Activated CD4-positive, alpha-beta T cell treated with anti-CD3 and anti-CD28 coated beads, Interleukin-2, amount 50 U/mL, for 4 hours (primary cell): ENCODE measurements at regions not wholly inside any gene's neighbourhood (a gene's known extent, or its start where the extent isn't known, plus 50 kb on each side); places are given as distances from the start of the nearest gene placed in this dataset.

ENCODE experiments used
- DNase-seq, 2 experiments: peaks; one replicate each; pipeline ENCODE4 v3.0.0-alpha.2; 2020

DNA sequence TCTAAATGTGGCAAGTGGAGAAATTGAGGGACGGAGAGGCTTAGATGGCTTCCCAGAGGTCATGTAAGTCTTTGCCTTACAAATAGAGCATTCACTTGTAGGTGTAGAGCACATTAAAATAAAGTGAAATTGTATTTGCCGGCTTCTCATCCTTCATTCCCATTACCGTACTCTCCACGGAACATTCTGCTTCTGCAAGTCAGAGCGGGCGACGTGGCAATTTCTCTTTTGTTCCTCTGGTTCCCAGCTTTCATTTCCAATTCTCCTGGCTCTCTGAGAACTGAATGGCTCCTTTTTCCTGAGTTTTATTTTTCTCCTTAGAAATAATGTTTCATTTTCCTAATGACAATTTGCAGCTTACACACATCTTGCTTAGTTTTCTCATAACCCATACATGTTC is 51.3 kb upstream of the PFKP start:
- no peak for DNase-seq

- no peak for DNase-seq
Observed at GRCh38 chr10:3014968-3015367, 52.4 kb upstream of the PFKP start.

DNA sequence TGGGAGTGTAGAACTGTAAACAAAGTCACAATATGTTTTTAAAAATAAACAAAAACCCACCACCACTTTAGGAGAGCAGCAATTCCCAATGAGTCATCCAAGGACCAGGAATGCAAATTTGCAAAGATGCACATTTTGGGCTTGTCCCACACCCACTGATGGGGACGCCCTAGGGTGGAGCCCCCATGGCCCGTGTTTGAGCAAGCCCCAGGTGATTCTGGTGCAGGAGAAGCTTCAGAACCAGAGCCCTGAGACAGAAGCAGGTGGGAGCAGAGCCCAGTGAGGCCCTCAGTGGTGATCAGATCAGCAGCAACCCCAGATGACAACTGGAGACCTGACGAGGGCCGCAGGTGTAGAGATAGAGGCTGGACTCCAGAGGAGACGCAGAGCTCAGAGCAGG is 55.1 kb upstream of the PFKP start:
- no peak for DNase-seq

GRCh38 chr10:3010816-3011460 is 56.4 kb upstream of the PFKP start:
- no peak for DNase-seq

DNA sequence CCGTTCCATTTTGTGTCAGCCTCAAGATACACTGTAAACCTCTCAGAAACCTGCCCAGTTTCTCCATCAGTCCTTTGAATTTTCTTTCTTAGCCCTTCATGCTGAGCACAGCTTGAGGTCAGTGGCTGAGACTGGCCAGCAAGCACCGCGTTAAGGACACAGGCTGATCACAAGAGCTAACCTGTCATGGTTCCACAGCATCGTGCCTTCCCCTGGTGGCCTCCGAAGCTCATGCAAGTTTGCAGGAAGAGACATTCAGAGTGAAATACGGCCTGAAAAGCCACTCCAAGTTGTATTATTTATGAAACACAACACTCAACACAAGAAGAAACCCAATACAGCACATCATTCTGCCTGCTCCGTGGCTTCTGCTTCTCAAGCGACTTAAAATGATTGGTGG is 57.0 kb upstream of the PFKP start:
- DNase-seq, result no peak

- no peak for DNase-seq
Observed at GRCh38 chr10:3009341-3009740, 58.0 kb upstream of the PFKP start.

DNA sequence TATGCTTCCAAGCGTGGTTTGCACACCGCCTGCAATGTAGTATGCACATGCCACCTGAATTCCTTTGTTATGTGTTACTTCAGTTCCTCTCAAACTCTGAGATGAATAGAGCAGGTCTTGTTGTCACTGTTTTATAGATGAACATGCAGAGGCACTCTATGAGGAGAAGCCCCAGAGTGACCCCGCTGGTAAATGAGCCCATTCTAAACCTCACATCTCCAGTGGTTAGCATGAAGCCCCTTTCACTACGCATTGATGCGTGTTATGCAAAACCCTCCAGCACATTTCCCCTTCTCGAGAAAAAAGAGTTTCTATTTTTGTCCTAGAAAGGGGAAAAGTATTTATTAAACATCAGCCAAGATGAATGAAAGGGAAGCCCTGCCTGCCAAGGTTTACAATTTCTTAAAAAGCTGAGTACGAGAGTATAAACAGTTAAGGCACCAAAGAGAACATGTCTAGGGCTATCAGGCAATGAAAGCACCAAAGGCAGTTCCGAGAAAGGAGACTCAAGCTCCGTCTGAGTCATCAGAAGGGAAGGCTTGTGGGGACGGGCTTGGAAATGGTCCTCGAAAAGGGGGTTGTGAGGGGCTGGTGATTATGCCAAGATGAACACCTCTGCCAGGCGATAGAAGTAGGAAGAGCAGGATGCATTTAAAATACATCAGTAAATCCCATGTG is 58.7 kb upstream of the PFKP start:
- DNase-seq, result no peak

DNA sequence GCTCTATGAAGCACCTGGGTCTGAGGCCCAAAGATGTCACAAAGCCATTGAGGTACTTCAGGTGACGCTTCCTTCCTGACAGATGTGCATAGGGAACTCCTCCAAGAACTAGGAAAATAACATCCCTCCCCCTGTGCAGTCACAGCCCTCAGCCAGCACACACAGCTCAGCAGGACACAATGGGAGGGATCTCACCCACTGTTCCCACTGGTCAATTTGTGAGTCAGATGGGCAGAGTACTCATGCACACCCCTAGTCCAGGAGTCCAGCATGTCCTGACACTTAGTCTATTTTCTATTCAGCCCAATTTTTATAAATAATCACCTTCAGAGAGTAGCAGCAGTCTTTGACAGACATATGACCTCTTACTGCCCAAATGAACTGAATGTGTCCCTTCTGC is 60.7 kb upstream of the PFKP start:
- no peak for DNase-seq

DNA sequence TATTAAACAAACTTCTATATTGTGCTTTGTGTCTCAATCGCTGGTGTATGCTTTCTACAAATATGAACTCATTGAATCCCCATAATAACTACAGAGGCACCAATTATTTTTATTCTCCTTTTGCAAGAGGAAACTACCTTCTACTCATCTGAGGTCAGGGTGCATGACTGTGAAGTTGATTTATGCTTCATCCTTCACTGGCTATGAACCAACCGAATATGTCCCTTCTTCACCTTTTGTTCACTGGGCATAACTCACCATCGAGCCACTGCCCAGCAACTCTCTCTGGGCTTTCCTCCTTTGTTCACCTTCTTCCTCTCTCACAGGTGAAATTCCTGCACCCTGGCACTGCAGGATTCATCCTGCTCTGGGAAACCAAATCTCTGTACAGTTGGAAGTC is 61.3 kb upstream of the PFKP start:
- no peak for DNase-seq

GRCh38 chr10:3002304-3002703 is 65.0 kb upstream of the PFKP start:
- no peak for DNase-seq

- DNase-seq, result no peak
Observed at GRCh38 chr10:3000048-3000447, 67.3 kb upstream of the PFKP start.

- DNase-seq, result no peak
Observed at GRCh38 chr10:2994221-2994961, 73.0 kb upstream of the PFKP start.

DNA sequence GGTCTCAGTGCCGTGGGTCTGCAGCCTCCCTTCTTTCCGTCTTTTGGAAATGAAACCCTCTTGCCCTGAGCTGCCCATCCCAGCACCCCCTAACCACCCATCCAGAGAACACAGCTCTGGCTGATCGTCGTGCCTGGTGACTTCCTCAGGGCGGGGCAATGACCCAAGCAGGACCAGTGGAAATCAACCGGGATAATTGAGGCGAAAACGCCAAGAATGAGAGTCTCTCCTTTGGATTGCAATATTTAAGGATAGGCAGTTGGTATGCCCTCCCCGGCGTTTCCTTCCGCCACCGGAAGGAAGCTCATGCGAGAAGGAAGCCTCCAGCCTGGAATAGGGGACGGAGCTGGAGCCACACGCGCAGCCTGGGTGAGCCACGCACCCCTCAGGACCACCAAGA is 73.7 kb upstream of the PFKP start:
- DNase-seq, result no peak

- no peak for DNase-seq
Observed at GRCh38 chr10:2992401-2993198, 74.7 kb upstream of the PFKP start.

DNA sequence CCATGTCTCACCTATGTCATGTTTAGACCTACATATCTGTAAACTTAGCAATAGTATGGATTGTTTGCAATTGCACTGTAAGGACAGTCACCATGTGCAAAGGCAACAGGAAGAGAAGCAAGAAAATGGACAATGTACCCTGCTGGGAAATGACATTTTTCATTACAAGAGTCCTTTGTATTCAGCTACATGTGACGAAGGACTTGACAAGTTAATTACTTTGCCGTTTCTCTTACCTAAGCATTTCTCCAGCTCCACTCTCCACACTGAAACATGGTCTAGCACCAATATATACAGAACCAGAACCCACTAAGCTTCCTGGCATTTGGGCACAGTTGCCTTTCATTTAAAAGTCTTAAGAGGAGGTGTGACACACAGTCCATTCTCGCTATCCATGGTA is 76.6 kb upstream of the PFKP start:
- DNase-seq, result no peak

- DNase-seq, result no peak
Observed at GRCh38 chr10:2989292-2989947, 77.9 kb upstream of the PFKP start.

- DNase-seq, result no peak
Observed at GRCh38 chr10:2987185-2987768, 80.1 kb upstream of the PFKP start.

DNA sequence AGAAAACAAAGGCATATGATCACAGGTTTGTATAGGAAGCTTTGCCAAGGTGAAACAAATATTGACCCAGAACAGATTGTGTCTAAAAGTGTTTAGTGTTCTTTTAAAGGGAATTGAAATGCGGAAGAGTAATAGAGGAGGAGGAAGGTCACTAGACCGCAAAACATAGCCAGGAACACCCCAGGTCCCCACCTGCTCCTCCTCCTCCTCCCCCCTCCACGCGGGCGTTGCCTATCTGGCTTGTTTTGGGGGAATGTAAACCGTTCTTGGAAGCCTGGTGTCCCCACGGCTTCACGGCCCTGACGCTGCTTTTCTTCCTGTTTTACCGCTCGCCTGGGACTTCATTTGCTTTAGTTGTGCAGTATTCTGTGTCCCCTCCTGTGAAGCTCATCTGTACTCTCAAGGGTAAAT is 81.0 kb upstream of the PFKP start:
- DNase-seq, result no peak

- no peak for DNase-seq
Observed at GRCh38 chr10:2985729-2986232, 81.6 kb upstream of the PFKP start.

- DNase-seq, result no peak
Observed at GRCh38 chr10:2984682-2985081, 82.7 kb upstream of the PFKP start.

GRCh38 chr10:2982146-2982545 is 85.2 kb upstream of the PFKP start:
- no peak for DNase-seq

DNA sequence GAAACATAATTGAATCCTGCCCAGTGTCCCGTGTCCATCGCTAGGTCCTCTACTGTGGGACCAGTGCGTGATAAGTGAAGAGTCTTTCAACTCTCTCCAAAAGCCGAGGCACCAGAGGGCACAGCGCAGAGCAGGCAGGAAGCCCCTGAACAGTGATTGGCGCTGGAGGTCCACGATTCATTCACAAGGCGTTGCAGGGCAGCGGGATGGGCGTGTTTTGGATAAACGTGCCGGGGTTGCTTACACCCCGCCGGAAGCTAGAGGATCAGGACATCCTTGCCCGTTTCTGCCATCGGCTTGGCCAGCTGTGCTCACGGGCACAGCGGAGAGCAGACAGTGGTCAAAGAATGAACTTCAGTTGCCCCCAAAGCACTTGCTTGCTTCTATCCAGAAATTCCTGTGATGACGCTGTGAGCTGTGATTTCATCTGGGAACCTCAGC is 86.0 kb upstream of the PFKP start:
- no peak for DNase-seq
